HEK293T (cell line): ENCODE measurements at regions not wholly inside any gene's neighbourhood (a gene's known extent, or its start where the extent isn't known, plus 50 kb on each side); places are given as distances from the start of the nearest gene placed in this dataset.

ENCODE experiments used
- CTCF ChIA-PET: fragments of 350-600 bp; formaldehyde crosslinking; extraction: SDS; loops from one replicate; lab custom pipeline; 2021; ENCODE audit warnings: antibody characterized with exemption, inconsistent platforms; lab: Yijun Ruan, JAX
- POLR2A ChIA-PET: fragments of 350-600 bp; formaldehyde crosslinking; extraction: SDS; loops from one replicate; lab custom pipeline; 2020; ENCODE audit warnings: antibody characterized with exemption, inconsistent platforms; lab: Yijun Ruan, JAX
- DNase-seq: peaks from one replicate; pipeline ENCODE4 v3.0.0; 2012; ENCODE audit warnings: mixed read lengths; ENCODE audit errors: extremely low spot score
- ARNT ChIP-seq: fragments of 450-650 bp; IDR thresholded peaks from 2 replicates; pipeline ENCODE4 v1.6.1; 2017; ENCODE audit warnings: mild to moderate bottlenecking
- BHLHE40 ChIP-seq: fragments of 450-650 bp; IDR thresholded peaks from 2 replicates; pipeline ENCODE4 v1.6.1; 2016; ENCODE audit warnings: mild to moderate bottlenecking, moderate library complexity, borderline replicate concordance
- CTBP1 ChIP-seq: fragments of 450-650 bp; IDR thresholded peaks from 2 replicates; pipeline ENCODE4 v1.6.1; 2016; ENCODE audit warnings: borderline replicate concordance
- ELF4 ChIP-seq: fragments of 450-650 bp; IDR thresholded peaks from 2 replicates; pipeline ENCODE4 v1.6.1; 2017; ENCODE audit warnings: antibody characterized with exemption
- FOXA1 ChIP-seq: fragments of 450-650 bp; IDR thresholded peaks from 2 replicates; pipeline ENCODE4 v1.6.1; 2016; ENCODE audit warnings: mild to moderate bottlenecking
- FOXK2 ChIP-seq: fragments of 450-650 bp; IDR thresholded peaks from 2 replicates; pipeline ENCODE4 v1.6.1; 2016; ENCODE audit warnings: mild to moderate bottlenecking
- FOXM1 ChIP-seq: fragments of 450-650 bp; IDR thresholded peaks from 2 replicates; pipeline ENCODE4 v1.6.1; 2017; ENCODE audit warnings: mild to moderate bottlenecking, borderline replicate concordance
- HDGF ChIP-seq: fragments of 450-650 bp; IDR thresholded peaks from 2 replicates; pipeline ENCODE4 v1.6.1; 2017; ENCODE audit warnings: antibody characterized with exemption, borderline replicate concordance
- L3MBTL2 ChIP-seq: fragments of 450-650 bp; conservative IDR thresholded peaks from 2 replicates; pipeline ENCODE4 v1.6.1; 2016; ENCODE audit warnings: mild to moderate bottlenecking
- LEF1 ChIP-seq: fragments of 450-650 bp; IDR thresholded peaks from 2 replicates; pipeline ENCODE4 v1.6.1; 2017; ENCODE audit warnings: mild to moderate bottlenecking, borderline replicate concordance
- NFRKB ChIP-seq: fragments of 450-650 bp; IDR thresholded peaks from 2 replicates; pipeline ENCODE4 v1.6.1; 2016; ENCODE audit warnings: mild to moderate bottlenecking, moderate library complexity
- PKNOX1 ChIP-seq: fragments of 450-650 bp; IDR thresholded peaks from 2 replicates; pipeline ENCODE4 v1.6.1; 2016
- SP1 ChIP-seq: fragments of 450-650 bp; IDR thresholded peaks from 2 replicates; pipeline ENCODE4 v1.6.1; 2017
- SUZ12 ChIP-seq: fragments of 450-650 bp; IDR thresholded peaks from 2 replicates; pipeline ENCODE4 v1.6.1; 2016; ENCODE audit warnings: mild to moderate bottlenecking
- TARDBP ChIP-seq: fragments of 450-650 bp; IDR thresholded peaks from 2 replicates; pipeline ENCODE4 v1.6.1; 2016
- ZNF384 ChIP-seq: fragments of 450-650 bp; IDR thresholded peaks from 2 replicates; pipeline ENCODE4 v1.6.1; 2016

GRCh38 chr5:69006030-69006429 lies 87.8 kb upstream of the SLC30A5 start:
- POLR2A ChIA-PET = no interaction called here
- no peak for DNase-seq
- CTCF ChIA-PET = no interaction called here
- no peak for TF ChIP-seq FOXM1
- TF ChIP-seq HDGF = no peak
- TF ChIP-seq TARDBP = no peak
- no peak for TF ChIP-seq BHLHE40
- TF ChIP-seq NFRKB = no peak
- no peak for TF ChIP-seq L3MBTL2
- TF ChIP-seq ELF4 = no peak
- no peak for TF ChIP-seq ARNT
- no peak for TF ChIP-seq PKNOX1
- no peak for TF ChIP-seq SP1
- no peak for TF ChIP-seq FOXA1
- TF ChIP-seq ZNF384 = no peak
- no peak for TF ChIP-seq SUZ12
- TF ChIP-seq LEF1 = no peak
- no peak for TF ChIP-seq FOXK2
- no peak for TF ChIP-seq CTBP1

DNA sequence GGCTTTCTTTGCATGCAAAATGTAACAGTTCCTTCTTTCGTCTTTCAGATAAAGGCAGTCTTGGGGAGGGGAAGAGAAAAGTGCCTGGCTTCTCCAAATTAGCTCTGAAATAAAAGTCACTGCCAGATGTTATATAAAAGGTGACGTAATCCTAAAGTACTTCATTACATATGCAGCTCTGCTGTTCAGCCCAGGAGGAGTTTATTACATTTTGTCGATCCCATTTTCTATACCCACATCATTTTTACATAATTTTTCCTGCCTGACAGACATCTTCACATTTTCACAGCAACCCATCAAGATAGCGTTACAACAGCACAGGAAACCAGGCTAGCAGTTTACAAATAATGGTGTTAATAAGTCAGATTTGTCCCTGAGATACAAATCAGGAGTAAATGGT lies 86.7 kb upstream of the SLC30A5 start:
- TF ChIP-seq ELF4 = no peak
- TF ChIP-seq SUZ12 = no peak
- TF ChIP-seq HDGF = no peak
- no peak for TF ChIP-seq SP1
- no peak for TF ChIP-seq CTBP1
- no peak for TF ChIP-seq FOXM1
- no peak for TF ChIP-seq BHLHE40
- TF ChIP-seq ARNT = no peak
- TF ChIP-seq FOXA1 = no peak
- TF ChIP-seq LEF1 = no peak
- no peak for TF ChIP-seq L3MBTL2
- no peak for TF ChIP-seq PKNOX1
- ChIA-PET POLR2A (no interaction called here), CTCF (interaction anchor here (0.6 kb wide), 1 partner anchor 259 kb away, joined by 4 read pairs; no protein-coding TSS in a partner anchor)
- no peak for DNase-seq

DNA sequence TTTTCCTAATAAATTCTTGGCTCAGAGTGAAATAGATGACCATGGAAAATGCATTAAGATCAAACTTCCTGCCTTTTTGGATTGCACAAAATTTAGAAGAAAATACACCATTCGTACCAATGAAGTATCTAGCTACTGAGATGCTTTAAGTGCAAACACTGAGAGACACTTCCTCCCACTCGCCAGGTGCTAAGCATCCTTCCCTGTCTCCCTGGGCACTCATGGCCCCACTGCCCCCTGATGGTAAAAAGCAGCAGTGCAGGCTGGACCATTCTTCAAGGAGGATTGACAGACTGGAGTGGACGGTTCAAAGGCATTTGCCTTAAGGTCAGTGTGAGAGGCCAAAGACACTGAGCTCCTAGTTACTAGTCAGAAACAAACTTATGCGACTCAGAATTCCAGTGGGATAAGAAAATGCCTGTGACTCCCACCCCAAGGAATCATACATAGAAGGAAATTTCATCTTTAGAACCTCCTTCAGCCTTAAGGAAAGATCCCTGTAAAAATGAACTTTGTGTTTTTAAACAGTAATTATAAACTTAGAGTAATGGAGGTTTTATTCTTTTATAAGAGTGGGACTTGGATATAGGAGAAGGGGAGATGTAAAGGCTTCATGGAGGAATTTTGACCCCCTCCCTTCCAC lies 86.0 kb upstream of the SLC30A5 start:
- DNase-seq = peak; percentile 70
- POLR2A ChIA-PET = no interaction called here
- no peak for TF ChIP-seq FOXK2
- no peak for TF ChIP-seq ARNT
- no peak for TF ChIP-seq FOXA1
- TF ChIP-seq ELF4 = no peak
- TF ChIP-seq NFRKB = no peak
- TF ChIP-seq SUZ12 = no peak
- TF ChIP-seq L3MBTL2 = no peak
- TF ChIP-seq CTBP1 = peak; percentile 51; the same call in 1 of the 2 replicates
- TF ChIP-seq PKNOX1 = peak; percentile 79
- no peak for TF ChIP-seq BHLHE40
- TF ChIP-seq HDGF = no peak
- TF ChIP-seq LEF1 = no peak
- no peak for TF ChIP-seq TARDBP
- no peak for TF ChIP-seq SP1
- no peak for TF ChIP-seq ZNF384
- CTCF ChIA-PET = interaction anchor here (0.6 to 0.7 kb wide), 2 partner anchors 35 to 260 kb away, joined by 3 to 4 read pairs; no protein-coding TSS in a partner anchor

GRCh38 chr5:69010476-69010875 lies 83.3 kb upstream of the SLC30A5 start:
- CTCF ChIA-PET = interaction anchor here (0.6 kb wide), 1 partner anchor 16 kb away, joined by 4 read pairs; no protein-coding TSS in a partner anchor
- TF ChIP-seq LEF1 (no peak), SP1 (no peak), BHLHE40 (no peak), ARNT (no peak), L3MBTL2 (no peak), ZNF384 (no peak), CTBP1 (no peak), FOXA1 (no peak), TARDBP (no peak), FOXM1 (no peak), SUZ12 (no peak), FOXK2 (no peak), ELF4 (no peak), NFRKB (no peak), HDGF (no peak), PKNOX1 (no peak)
- POLR2A ChIA-PET = no interaction called here
- DNase-seq = no peak

- CTCF ChIA-PET = interaction anchor here (0.6 to 1.7 kb wide), 3 partner anchors 12 to 82 kb away, joined by 3 to 6 read pairs (median 4); partner anchors contain the start of gene SLC30A5
Observed at GRCh38 chr5:69011910-69012309, 81.9 kb upstream of the SLC30A5 start.

More at GRCh38 chr5:69011910-69012309, 81.9 kb upstream of the SLC30A5 start:
- no peak for DNase-seq
- POLR2A ChIA-PET = no interaction called here
- TF ChIP-seq PKNOX1 = no peak
- TF ChIP-seq ZNF384 = no peak
